HG02642 (cell line): ENCODE measurements at regions not wholly inside any gene's neighbourhood (a gene's known extent, or its start where the extent isn't known, plus 50 kb on each side); places are given as distances from the start of the nearest gene placed in this dataset.
"Not testable (repeated sequence)": the region's sequence is repeated elsewhere in the genome, so short reads cannot be mapped to it uniquely, and the experiment has no call there.

Experiments used
- ATAC-seq: cut with Tn5 transposase; IDR thresholded peaks from one replicate; pipeline ENCODE4 v1.9.1; 2021; ENCODE audit warnings: mild to moderate bottlenecking; ENCODE audit not compliant: unreplicated experiment, poor library complexity

GRCh38 chr3:75372964-75373363 is 291.2 kb upstream of the FRG2C start:
- not testable (repeated sequence) for ATAC-seq

- not testable (repeated sequence) for ATAC-seq
Measured at GRCh38 chr3:75379840-75380239, 284.3 kb upstream of the FRG2C start.

GRCh38 chr3:75380276-75380771 is 283.8 kb upstream of the FRG2C start:
- no peak for ATAC-seq

- ATAC-seq = not testable (repeated sequence)
Measured at GRCh38 chr3:75384016-75384415, 280.1 kb upstream of the FRG2C start.

GRCh38 chr3:75388486-75389124 is 275.5 kb upstream of the FRG2C start:
- not testable (repeated sequence) for ATAC-seq

GRCh38 chr3:75393288-75393694 is 270.8 kb upstream of the FRG2C start:
- ATAC-seq = not testable (repeated sequence)

GRCh38 chr3:75394102-75394501 is 270.0 kb upstream of the FRG2C start:
- not testable (repeated sequence) for ATAC-seq

- not testable (repeated sequence) for ATAC-seq
Measured at GRCh38 chr3:75394562-75395360, 269.4 kb upstream of the FRG2C start.

- no peak for ATAC-seq
Measured at GRCh38 chr3:75395580-75396315, 268.4 kb upstream of the FRG2C start.

GRCh38 chr3:75396316-75396802 is 267.8 kb upstream of the FRG2C start:
- ATAC-seq = no peak

GRCh38 chr3:75397486-75397885 is 266.6 kb upstream of the FRG2C start:
- ATAC-seq = not testable (repeated sequence)

GRCh38 chr3:75422101-75422945 is 241.8 kb upstream of the FRG2C start:
- not testable (repeated sequence) for ATAC-seq

- ATAC-seq = not testable (repeated sequence)
Measured at GRCh38 chr3:75425379-75425778, 238.7 kb upstream of the FRG2C start.

GRCh38 chr3:75427486-75427885 is 236.6 kb upstream of the FRG2C start:
- ATAC-seq = not testable (repeated sequence)

- not testable (repeated sequence) for ATAC-seq
Measured at GRCh38 chr3:75427906-75428305, 236.2 kb upstream of the FRG2C start.

- ATAC-seq = not testable (repeated sequence)
Measured at GRCh38 chr3:75429561-75430220, 234.4 kb upstream of the FRG2C start.

GRCh38 chr3:75430406-75430805 is 233.7 kb upstream of the FRG2C start:
- ATAC-seq = not testable (repeated sequence)

GRCh38 chr3:75431120-75431519 is 233.0 kb upstream of the FRG2C start:
- not testable (repeated sequence) for ATAC-seq

- not testable (repeated sequence) for ATAC-seq
Measured at GRCh38 chr3:75432466-75432865, 231.7 kb upstream of the FRG2C start.
